ENCODE measurements at regions not wholly inside any gene's neighbourhood (a gene's known extent, or its start where the extent isn't known, plus 50 kb on each side); places are given as distances from the start of the nearest gene placed in this dataset.
"Not testable (repeated sequence)": the region's sequence is repeated elsewhere in the genome, so short reads cannot be mapped to it uniquely, and the experiment has no call there.

- TF ChIP-seq EZH2 (IDR thresholded peaks at IDR 0.05): no peak
- TF ChIP-seq POLR2AphosphoS5 (IDR thresholded peaks at IDR 0.05; ENCODE audit: borderline replicate concordance, low read depth, low read length): no peak
- no peak for TF ChIP-seq FOXP2 (optimal IDR thresholded peaks at IDR 0.05; ENCODE audit: control extremely low read depth, extremely low read length, insufficient read depth)
- H3K9ac ChIP-seq (ENCODE audit: insufficient read length): no peak overlapping the region
- H3K36me3 ChIP-seq (ENCODE audit: insufficient read depth, low read length): no peaks in the 10 kb centered on the region
- no peak overlapping the region for H3K4me3 ChIP-seq
- H3K27ac ChIP-seq: no peak overlapping the region
- no peak for DNase-seq (ENCODE audit: low read depth, low spot score)
- peaks cover 3% of the 10 kb centered on the region; the same call in 1 of the 2 replicates for H3K9me3 ChIP-seq (ENCODE audit: low read depth, low read length)
These were observed 1207.7 kb downstream of the SUCLG1 start for GRCh38 chr2:83251321-83251872.

GRCh38 chr2:83245806-83246537 lies 1213.1 kb downstream of the SUCLG1 start:
- not testable (repeated sequence) for H3K27ac ChIP-seq; H3K9ac ChIP-seq (ENCODE audit: insufficient read length); H3K9me3 ChIP-seq (ENCODE audit: low read depth, low read length); H3K36me3 ChIP-seq (ENCODE audit: insufficient read depth, low read length); DNase-seq (ENCODE audit: low read depth, low spot score); H3K4me3 ChIP-seq

- no peak overlapping the region for H3K4me3 ChIP-seq
- no peak for TF ChIP-seq FOXP2 (optimal IDR thresholded peaks at IDR 0.05; ENCODE audit: control extremely low read depth, extremely low read length, insufficient read depth)
- no peak for TF ChIP-seq POLR2AphosphoS5 (IDR thresholded peaks at IDR 0.05; ENCODE audit: borderline replicate concordance, low read depth, low read length)
- TF ChIP-seq EZH2 (IDR thresholded peaks at IDR 0.05): no peak
- H3K27ac ChIP-seq: no peak overlapping the region
- DNase-seq (ENCODE audit: low read depth, low spot score): no peak
- H3K9me3 ChIP-seq (ENCODE audit: low read depth, low read length): no peaks in the 10 kb centered on the region
- no peaks in the 10 kb centered on the region for H3K36me3 ChIP-seq (ENCODE audit: insufficient read depth, low read length)
- H3K9ac ChIP-seq (ENCODE audit: insufficient read length): no peak overlapping the region
These were observed 1218.5 kb downstream of the SUCLG1 start for GRCh38 chr2:83240611-83241010.

GRCh38 chr2:83238111-83238510 lies 1221.0 kb downstream of the SUCLG1 start:
- Histone ChIP-seq H3K36me3 (ENCODE audit: insufficient read depth, low read length) (no peaks in the 10 kb centered on the region), H3K9me3 (ENCODE audit: low read depth, low read length) (no peaks in the 10 kb centered on the region), H3K9ac (ENCODE audit: insufficient read length) (no peak overlapping the region), H3K4me3 (no peak overlapping the region), H3K27ac (no peak overlapping the region)
- DNase-seq (ENCODE audit: low read depth, low spot score): no peak
- no peak for TF ChIP-seq FOXP2 (optimal IDR thresholded peaks at IDR 0.05; ENCODE audit: control extremely low read depth, extremely low read length, insufficient read depth)
- TF ChIP-seq POLR2AphosphoS5 (IDR thresholded peaks at IDR 0.05; ENCODE audit: borderline replicate concordance, low read depth, low read length): no peak
- TF ChIP-seq EZH2 (IDR thresholded peaks at IDR 0.05): no peak

GRCh38 chr2:83234246-83234645 lies 1224.8 kb downstream of the SUCLG1 start:
- no peak for DNase-seq (ENCODE audit: low read depth, low spot score)
- Histone ChIP-seq H3K9ac (ENCODE audit: insufficient read length) (no peak overlapping the region), H3K9me3 (ENCODE audit: low read depth, low read length) (no peaks in the 10 kb centered on the region), H3K4me3 (no peak overlapping the region), H3K36me3 (ENCODE audit: insufficient read depth, low read length) (no peaks in the 10 kb centered on the region), H3K27ac (no peak overlapping the region)
- TF ChIP-seq FOXP2 (optimal IDR thresholded peaks at IDR 0.05; ENCODE audit: control extremely low read depth, extremely low read length, insufficient read depth) (no peak), EZH2 (IDR thresholded peaks at IDR 0.05) (no peak), POLR2AphosphoS5 (IDR thresholded peaks at IDR 0.05; ENCODE audit: borderline replicate concordance, low read depth, low read length) (no peak)

- H3K36me3 ChIP-seq (ENCODE audit: insufficient read depth, low read length): no peaks in the 10 kb centered on the region
- H3K27ac ChIP-seq: no peak overlapping the region
- no peak overlapping the region for H3K4me3 ChIP-seq
- H3K9me3 ChIP-seq (ENCODE audit: low read depth, low read length): no peaks in the 10 kb centered on the region
- H3K9ac ChIP-seq (ENCODE audit: insufficient read length): no peak overlapping the region
- no peak for TF ChIP-seq FOXP2 (optimal IDR thresholded peaks at IDR 0.05; ENCODE audit: control extremely low read depth, extremely low read length, insufficient read depth)
- TF ChIP-seq EZH2 (IDR thresholded peaks at IDR 0.05): no peak
- no peak for DNase-seq (ENCODE audit: low read depth, low spot score)
These were observed 1225.3 kb downstream of the SUCLG1 start for GRCh38 chr2:83233781-83234180.

GRCh38 chr2:83233326-83233725 lies 1225.8 kb downstream of the SUCLG1 start:
- Histone ChIP-seq H3K36me3 (ENCODE audit: insufficient read depth, low read length) (no peaks in the 10 kb centered on the region), H3K4me3 (no peak overlapping the region), H3K9ac (ENCODE audit: insufficient read length) (no peak overlapping the region), H3K9me3 (ENCODE audit: low read depth, low read length) (no peaks in the 10 kb centered on the region), H3K27ac (no peak overlapping the region)
- no peak for TF ChIP-seq EZH2 (IDR thresholded peaks at IDR 0.05)
- no peak for TF ChIP-seq POLR2AphosphoS5 (IDR thresholded peaks at IDR 0.05; ENCODE audit: borderline replicate concordance, low read depth, low read length)
- TF ChIP-seq FOXP2 (optimal IDR thresholded peaks at IDR 0.05; ENCODE audit: control extremely low read depth, extremely low read length, insufficient read depth): no peak
- DNase-seq (ENCODE audit: low read depth, low spot score): no peak

DNA sequence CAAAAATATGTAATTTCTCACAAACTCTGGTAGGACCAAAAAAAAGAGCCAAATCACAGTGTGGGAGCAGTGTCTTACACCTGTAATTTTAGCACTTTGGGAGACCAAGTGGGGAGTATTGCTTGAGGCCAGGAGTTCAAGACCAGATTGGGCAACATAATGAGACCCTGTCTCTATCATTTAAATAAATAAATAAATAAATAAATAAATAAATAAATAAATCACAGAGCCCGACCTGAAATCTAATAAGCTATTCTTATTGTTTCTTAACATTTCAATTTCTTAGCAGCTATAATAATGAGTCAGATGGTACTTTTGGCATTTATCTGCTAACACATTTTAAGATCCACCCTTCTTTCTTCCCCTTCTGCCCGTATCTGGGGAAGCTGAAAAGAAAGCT lies 1229.6 kb downstream of the SUCLG1 start:
- Histone ChIP-seq H3K36me3 (ENCODE audit: insufficient read depth, low read length) (no peaks in the 10 kb centered on the region), H3K4me3 (no peak overlapping the region), H3K9ac (ENCODE audit: insufficient read length) (no peak overlapping the region), H3K9me3 (ENCODE audit: low read depth, low read length) (no peaks in the 10 kb centered on the region), H3K27ac (no peak overlapping the region)
- TF ChIP-seq POLR2AphosphoS5 (IDR thresholded peaks at IDR 0.05; ENCODE audit: borderline replicate concordance, low read depth, low read length) (no peak), EZH2 (IDR thresholded peaks at IDR 0.05) (no peak), FOXP2 (optimal IDR thresholded peaks at IDR 0.05; ENCODE audit: control extremely low read depth, extremely low read length, insufficient read depth) (no peak)
- no peak for DNase-seq (ENCODE audit: low read depth, low spot score)

Data from SK-N-MC (cell line).